ENCODE measurements at regions not wholly inside any gene's neighbourhood (a gene's known extent, or its start where the extent isn't known, plus 50 kb on each side); places are given as distances from the start of the nearest gene placed in this dataset.

GRCh38 chr12:4168036-4168435 is 105.5 kb upstream of the CCND2 start:
- no peak for TF ChIP-seq CTCF (conservative IDR thresholded peaks at IDR 0.05; ENCODE audit: low read depth, low read length)
- TF ChIP-seq RAD21 (IDR thresholded peaks at IDR 0.05; ENCODE audit: low read length) = no peak
- no peak for TF ChIP-seq CEBPB (IDR thresholded peaks at IDR 0.05; ENCODE audit: low read depth, low read length)

Data from IMR-90 (cell line).